ENCODE measurements at regions not wholly inside any gene's neighbourhood (a gene's known extent, or its start where the extent isn't known, plus 50 kb on each side); places are given as distances from the start of the nearest gene placed in this dataset.
"Not testable (repeated sequence)": the region's sequence is repeated elsewhere in the genome, so short reads cannot be mapped to it uniquely, and the experiment has no call there.

- DNase-seq: no peak
These were observed 112.1 kb downstream of the COPRS start for GRCh38 chr17:31746884-31747495.

- DNase-seq: no peak
These were observed 113.0 kb downstream of the COPRS start for GRCh38 chr17:31745964-31746600.

- no peak for DNase-seq
These were observed 114.5 kb downstream of the COPRS start for GRCh38 chr17:31744511-31744951.

- peak; percentile 63 for DNase-seq
These were observed 115.2 kb downstream of the COPRS start for GRCh38 chr17:31743797-31744196.

- DNase-seq: no peak
These were observed 117.7 kb downstream of the COPRS start for GRCh38 chr17:31741371-31741770.

- peak; percentile 73 for DNase-seq
These were observed 118.4 kb downstream of the COPRS start for GRCh38 chr17:31740611-31741082.

GRCh38 chr17:31738996-31739699 is 119.9 kb downstream of the COPRS start:
- DNase-seq: no peak

- DNase-seq: no peak
These were observed 120.6 kb downstream of the COPRS start for GRCh38 chr17:31738488-31738887.

- no peak for DNase-seq
These were observed 121.0 kb downstream of the COPRS start for GRCh38 chr17:31738067-31738466.

- DNase-seq: no peak
These were observed 122.0 kb downstream of the COPRS start for GRCh38 chr17:31736855-31737625.

GRCh38 chr17:31733326-31733725 is 125.7 kb downstream of the COPRS start:
- DNase-seq: no peak

GRCh38 chr17:31731585-31732154 is 127.4 kb downstream of the COPRS start:
- DNase-seq: not testable (repeated sequence)

GRCh38 chr17:31731118-31731517 is 127.9 kb downstream of the COPRS start:
- no peak for DNase-seq

GRCh38 chr17:31726980-31727427 is 132.0 kb downstream of the COPRS start:
- no peak for DNase-seq

GRCh38 chr17:31724619-31725018 is 134.4 kb downstream of the COPRS start:
- no peak for DNase-seq

GRCh38 chr17:31724026-31724425 is 135.0 kb downstream of the COPRS start:
- DNase-seq: no peak

GRCh38 chr17:31722251-31723056 is 136.6 kb downstream of the COPRS start:
- no peak for DNase-seq

GRCh38 chr17:31721291-31722025 is 137.6 kb downstream of the COPRS start:
- no peak for DNase-seq

- DNase-seq: not testable (repeated sequence)
These were observed 141.8 kb downstream of the COPRS start for GRCh38 chr17:31717251-31717650.

- DNase-seq: no peak
These were observed 143.6 kb downstream of the COPRS start for GRCh38 chr17:31715446-31715845.

- DNase-seq: no peak
These were observed 154.6 kb downstream of the COPRS start for GRCh38 chr17:31704483-31704882.

Measured in left hindlimb (tissue), 1 donor.